Ascending aorta (tissue), 2 donors: ENCODE measurements at regions not wholly inside any gene's neighbourhood (a gene's known extent, or its start where the extent isn't known, plus 50 kb on each side); places are given as distances from the start of the nearest gene placed in this dataset.

ENCODE experiments used
- DNase-seq, 2 donors: peaks; one replicate each; pipeline ENCODE4 v3.0.0-alpha.2; 2019; ENCODE audit warnings: low spot score in 2 of 2
- H3K27ac ChIP-seq, 2 donors: fragments of 200-600 bp; sonication (generic); one replicate each; pipeline ENCODE4 v1.5.1; 2016 to 2017; ENCODE audit warnings: mild to moderate bottlenecking in 1 of 2
- H3K27me3 ChIP-seq: fragments of 200-600 bp; sonication (generic); one replicate; pipeline ENCODE4 v1.5.1; 2017
- H3K36me3 ChIP-seq, 2 donors: fragments of 200-600 bp; sonication (generic); one replicate each; pipeline ENCODE4 v1.5.1; 2016
- H3K4me1 ChIP-seq, 2 donors: fragments of 200-600 bp; sonication (generic); one replicate each; pipeline ENCODE4 v1.5.1; 2016 to 2017; ENCODE audit warnings: mild to moderate bottlenecking in 1 of 2
- H3K4me3 ChIP-seq, 2 donors: fragments of 200-600 bp; sonication (generic); one replicate each; pipeline ENCODE4 v1.5.1; 2016 to 2017; ENCODE audit warnings: mild to moderate bottlenecking in 1 of 2
- H3K9me3 ChIP-seq, 2 donors: fragments of 200-600 bp; sonication (generic); one replicate each; pipeline ENCODE4 v1.5.1; 2016
- intact Hi-C: fragments of 100-400 bp; cut with DNase I; formaldehyde crosslinking; loops from one replicate; pipeline ENCODE4 v1.15.1; 2023
- TF ChIP-seq, protein P1 (sequence below), 3 experiments: fragments of 200-600 bp in 2 of 3; fragments of 450-650 bp in 1 of 3; sonication (generic) in 2 of 3; IDR thresholded peaks; one replicate each; pipeline ENCODE4 v1.5.1; 2016 to 2019; ENCODE audit warnings: antibody characterized with exemption in 3 of 3, mild to moderate bottlenecking in 1 of 3, moderate library complexity in 1 of 3

DNA sequence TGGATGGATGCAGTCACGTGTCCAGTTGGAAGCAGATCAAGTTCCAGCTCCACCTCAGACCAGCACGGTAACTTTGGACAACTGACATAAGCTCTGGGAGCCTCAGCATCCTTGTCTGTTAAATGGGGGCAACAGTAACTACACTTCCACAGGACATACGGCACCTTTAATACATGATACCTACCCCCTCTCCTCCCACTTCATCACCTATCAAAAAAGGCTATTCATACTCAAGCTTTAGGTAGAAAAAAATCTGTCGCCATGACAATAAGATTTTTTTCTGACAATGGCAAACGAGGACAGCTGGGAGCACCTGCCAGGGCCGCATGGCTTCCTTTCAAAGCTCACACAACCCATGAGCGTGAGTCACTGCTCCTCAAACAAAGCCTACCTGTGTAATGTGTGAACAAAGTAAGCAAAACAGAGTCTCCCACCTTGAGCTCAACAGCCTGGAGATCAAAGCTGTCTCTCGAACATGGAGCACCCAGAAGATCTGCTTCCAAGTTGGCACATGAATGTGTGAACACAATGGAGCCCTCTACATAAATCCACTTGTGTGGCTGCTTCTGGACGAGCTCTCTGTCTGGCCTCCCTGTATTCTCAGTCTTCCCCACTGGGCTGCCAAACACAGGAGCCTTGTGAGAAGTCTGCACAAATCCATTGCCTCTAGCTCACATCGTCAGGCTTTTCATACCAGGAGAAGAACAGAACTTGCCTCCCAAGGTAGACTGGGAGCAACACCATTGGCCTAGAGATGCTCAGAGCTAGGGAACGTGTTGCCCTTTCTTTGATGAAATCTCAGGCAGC, 459.7 kb downstream of the SOX9 start:
- no peak overlapping the region for H3K27ac ChIP-seq
- intact Hi-C loops = no loop called here
- H3K4me1 ChIP-seq = no peaks in the 10 kb centered on the region
- TF ChIP-seq, protein P1, sequence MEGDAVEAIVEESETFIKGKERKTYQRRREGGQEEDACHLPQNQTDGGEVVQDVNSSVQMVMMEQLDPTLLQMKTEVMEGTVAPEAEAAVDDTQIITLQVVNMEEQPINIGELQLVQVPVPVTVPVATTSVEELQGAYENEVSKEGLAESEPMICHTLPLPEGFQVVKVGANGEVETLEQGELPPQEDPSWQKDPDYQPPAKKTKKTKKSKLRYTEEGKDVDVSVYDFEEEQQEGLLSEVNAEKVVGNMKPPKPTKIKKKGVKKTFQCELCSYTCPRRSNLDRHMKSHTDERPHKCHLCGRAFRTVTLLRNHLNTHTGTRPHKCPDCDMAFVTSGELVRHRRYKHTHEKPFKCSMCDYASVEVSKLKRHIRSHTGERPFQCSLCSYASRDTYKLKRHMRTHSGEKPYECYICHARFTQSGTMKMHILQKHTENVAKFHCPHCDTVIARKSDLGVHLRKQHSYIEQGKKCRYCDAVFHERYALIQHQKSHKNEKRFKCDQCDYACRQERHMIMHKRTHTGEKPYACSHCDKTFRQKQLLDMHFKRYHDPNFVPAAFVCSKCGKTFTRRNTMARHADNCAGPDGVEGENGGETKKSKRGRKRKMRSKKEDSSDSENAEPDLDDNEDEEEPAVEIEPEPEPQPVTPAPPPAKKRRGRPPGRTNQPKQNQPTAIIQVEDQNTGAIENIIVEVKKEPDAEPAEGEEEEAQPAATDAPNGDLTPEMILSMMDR (IDR thresholded peaks at IDR 0.05) = no peak
- no peaks in the 10 kb centered on the region for H3K36me3 ChIP-seq
- H3K9me3 ChIP-seq = no peaks in the 10 kb centered on the region
- DNase-seq = no peak
- H3K4me3 ChIP-seq = no peak overlapping the region
- H3K27me3 ChIP-seq = no peaks in the 10 kb centered on the region

GRCh38 chr17:72587156-72587555, 466.3 kb downstream of the SOX9 start:
- TF ChIP-seq, protein P1 (IDR thresholded peaks at IDR 0.05) = no peak
- Histone ChIP-seq H3K9me3 (no peaks in the 10 kb centered on the region), H3K27ac (no peak overlapping the region), H3K36me3 (no peaks in the 10 kb centered on the region), H3K4me1 (no peaks in the 10 kb centered on the region), H3K4me3 (no peak overlapping the region), H3K27me3 (no peaks in the 10 kb centered on the region)
- DNase-seq = no peak
- intact Hi-C loops = no loop called here

DNA sequence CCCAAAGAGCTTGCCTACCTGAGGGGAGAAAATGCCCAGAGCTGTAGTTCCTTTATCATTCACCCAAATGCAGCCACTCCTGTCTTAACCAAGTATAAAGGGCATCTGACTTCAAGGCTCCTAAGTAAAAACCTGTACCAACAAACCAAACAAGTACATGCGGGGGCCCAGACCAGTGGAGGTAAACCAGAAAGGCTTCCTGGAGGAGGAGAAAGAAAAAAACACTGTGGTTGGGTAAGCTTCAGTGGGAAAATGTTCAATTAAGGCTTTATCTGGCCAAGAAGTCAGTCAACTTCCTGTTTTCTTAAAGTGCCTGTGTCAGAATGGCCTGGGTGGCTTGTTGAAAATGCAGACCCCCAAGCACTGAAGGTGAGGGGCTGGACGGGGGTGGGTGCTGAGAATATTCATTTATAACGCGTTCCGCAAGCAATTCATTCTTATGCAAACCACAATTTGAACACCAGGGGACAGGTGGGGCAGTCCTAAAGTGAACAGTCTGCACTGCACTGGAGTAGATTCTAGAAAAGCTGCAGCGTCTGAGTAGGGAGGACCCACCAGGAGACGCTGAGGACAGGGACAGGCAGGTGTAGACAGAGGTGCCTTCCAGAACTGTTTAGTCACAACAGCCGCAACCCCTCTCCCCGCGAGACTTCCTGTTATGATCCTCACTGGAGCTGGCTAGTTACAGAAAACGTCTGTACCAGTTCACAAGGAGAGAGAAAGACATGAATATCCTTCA, 467.1 kb downstream of the SOX9 start:
- TF ChIP-seq, protein P1 (IDR thresholded peaks at IDR 0.05) = no peak
- intact Hi-C loops = no loop called here
- DNase-seq = no peak
- Histone ChIP-seq H3K4me3 (no peak overlapping the region), H3K36me3 (no peaks in the 10 kb centered on the region), H3K9me3 (no peaks in the 10 kb centered on the region), H3K4me1 (peaks cover 0 to 2% of the 10 kb centered on the region in 2 donors), H3K27ac (no peak overlapping the region), H3K27me3 (no peaks in the 10 kb centered on the region)

GRCh38 chr17:72588561-72588960, 467.7 kb downstream of the SOX9 start:
- intact Hi-C loops = no loop called here
- Histone ChIP-seq H3K27ac (no peak overlapping the region), H3K4me1 (peaks cover 0 to 2% of the 10 kb centered on the region in 2 donors), H3K9me3 (no peaks in the 10 kb centered on the region), H3K4me3 (no peak overlapping the region), H3K36me3 (no peaks in the 10 kb centered on the region), H3K27me3 (no peaks in the 10 kb centered on the region)
- no peak for DNase-seq
- TF ChIP-seq, protein P1 (IDR thresholded peaks at IDR 0.05) = no peak

DNA sequence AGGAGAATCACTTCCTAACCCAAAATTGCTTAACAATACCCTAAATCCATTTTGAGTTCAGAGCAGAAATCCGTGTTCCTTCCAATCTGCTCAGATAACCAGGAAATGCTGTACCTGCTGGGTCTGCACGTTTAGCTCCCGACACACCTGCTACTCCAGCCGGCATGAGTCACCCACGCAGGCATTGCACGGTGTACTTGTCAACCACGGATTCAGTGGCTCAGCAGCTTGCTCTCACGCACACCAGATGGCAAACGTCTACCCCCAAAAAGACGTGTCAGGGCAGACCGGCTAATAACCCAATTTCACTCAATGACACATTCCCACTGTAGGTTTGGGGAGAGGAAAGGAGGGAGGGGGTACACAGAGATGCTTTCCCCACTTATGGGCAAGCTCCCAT, 468.1 kb downstream of the SOX9 start:
- Histone ChIP-seq H3K9me3 (no peaks in the 10 kb centered on the region), H3K27ac (no peak overlapping the region), H3K4me3 (no peak overlapping the region), H3K36me3 (no peaks in the 10 kb centered on the region), H3K27me3 (no peaks in the 10 kb centered on the region), H3K4me1 (peaks cover 0 to 2% of the 10 kb centered on the region in 2 donors)
- TF ChIP-seq, protein P1 (IDR thresholded peaks at IDR 0.05) = no peak
- DNase-seq = no peak
- intact Hi-C loops = no loop called here
